ENCODE measurements at regions not wholly inside any gene's neighbourhood (a gene's known extent, or its start where the extent isn't known, plus 50 kb on each side); places are given as distances from the start of the nearest gene placed in this dataset.

DNA sequence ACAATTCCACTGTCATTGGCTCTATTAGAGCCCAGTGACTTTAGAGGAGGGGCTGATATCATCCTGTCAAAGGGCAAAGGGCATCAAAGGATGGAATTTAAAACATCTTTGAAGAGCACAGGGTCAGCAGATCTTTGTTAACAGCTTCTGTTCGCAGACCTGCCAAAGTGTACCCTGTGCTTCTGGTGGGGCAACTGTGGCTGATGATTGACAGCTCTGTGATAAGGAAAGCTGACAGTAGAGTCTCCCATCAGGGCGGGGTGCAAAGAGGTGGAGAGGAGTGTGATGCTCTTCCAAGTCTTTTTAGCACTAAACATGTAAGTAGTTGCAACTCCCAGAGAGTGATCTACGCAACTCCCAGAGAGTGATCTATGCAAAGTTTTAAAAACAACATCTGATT is 742.1 kb upstream of the SOX9 start (continued):
- TF ChIP-seq, protein P1, sequence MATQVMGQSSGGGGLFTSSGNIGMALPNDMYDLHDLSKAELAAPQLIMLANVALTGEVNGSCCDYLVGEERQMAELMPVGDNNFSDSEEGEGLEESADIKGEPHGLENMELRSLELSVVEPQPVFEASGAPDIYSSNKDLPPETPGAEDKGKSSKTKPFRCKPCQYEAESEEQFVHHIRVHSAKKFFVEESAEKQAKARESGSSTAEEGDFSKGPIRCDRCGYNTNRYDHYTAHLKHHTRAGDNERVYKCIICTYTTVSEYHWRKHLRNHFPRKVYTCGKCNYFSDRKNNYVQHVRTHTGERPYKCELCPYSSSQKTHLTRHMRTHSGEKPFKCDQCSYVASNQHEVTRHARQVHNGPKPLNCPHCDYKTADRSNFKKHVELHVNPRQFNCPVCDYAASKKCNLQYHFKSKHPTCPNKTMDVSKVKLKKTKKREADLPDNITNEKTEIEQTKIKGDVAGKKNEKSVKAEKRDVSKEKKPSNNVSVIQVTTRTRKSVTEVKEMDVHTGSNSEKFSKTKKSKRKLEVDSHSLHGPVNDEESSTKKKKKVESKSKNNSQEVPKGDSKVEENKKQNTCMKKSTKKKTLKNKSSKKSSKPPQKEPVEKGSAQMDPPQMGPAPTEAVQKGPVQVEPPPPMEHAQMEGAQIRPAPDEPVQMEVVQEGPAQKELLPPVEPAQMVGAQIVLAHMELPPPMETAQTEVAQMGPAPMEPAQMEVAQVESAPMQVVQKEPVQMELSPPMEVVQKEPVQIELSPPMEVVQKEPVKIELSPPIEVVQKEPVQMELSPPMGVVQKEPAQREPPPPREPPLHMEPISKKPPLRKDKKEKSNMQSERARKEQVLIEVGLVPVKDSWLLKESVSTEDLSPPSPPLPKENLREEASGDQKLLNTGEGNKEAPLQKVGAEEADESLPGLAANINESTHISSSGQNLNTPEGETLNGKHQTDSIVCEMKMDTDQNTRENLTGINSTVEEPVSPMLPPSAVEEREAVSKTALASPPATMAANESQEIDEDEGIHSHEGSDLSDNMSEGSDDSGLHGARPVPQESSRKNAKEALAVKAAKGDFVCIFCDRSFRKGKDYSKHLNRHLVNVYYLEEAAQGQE (IDR thresholded peaks at IDR 0.05): no peak
- TF ChIP-seq HNF4A (conservative IDR thresholded peaks at IDR 0.05) (no peak), SP1 (IDR thresholded peaks at IDR 0.05) (no peak), YY1 (IDR thresholded peaks at IDR 0.05) (no peak), EGR1 (IDR thresholded peaks at IDR 0.05; ENCODE audit: low read depth in 2 of 2) (no peak)

DNA sequence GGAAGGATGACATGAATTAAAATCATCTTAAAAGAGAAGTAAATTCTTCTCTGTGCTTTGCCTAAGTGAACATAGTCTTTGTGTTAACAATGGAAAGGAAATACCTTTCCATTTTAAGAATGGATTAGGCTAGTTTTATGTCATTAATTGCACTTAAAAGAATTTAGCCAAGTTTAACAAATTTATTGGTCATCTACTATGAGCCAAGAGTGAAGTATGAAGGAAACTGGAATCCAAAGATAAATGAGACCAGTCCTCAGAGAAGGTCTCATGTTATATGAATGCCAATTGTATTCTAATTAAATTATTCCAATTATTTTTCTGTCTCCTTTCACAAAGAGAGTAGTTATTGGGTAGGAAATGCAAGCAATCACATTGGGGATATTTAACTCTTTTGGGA is 741.3 kb upstream of the SOX9 start:
- Histone ChIP-seq H3K4me3 (ENCODE audit: low read depth in 1 of 3, low read length in 3 of 3) (no peak overlapping the region), H3K4me1 (ENCODE audit: control insufficient read depth in 4 of 4, insufficient read depth in 4 of 4, low read length in 3 of 4) (no peaks in the 10 kb centered on the region), H3K27me3 (ENCODE audit: control insufficient read depth in 4 of 4, insufficient read depth in 4 of 4, low read length in 3 of 4) (peaks cover 0 to 7% (median 0%) of the 10 kb centered on the region in 4 donors), H3K27ac (ENCODE audit: low read depth in 1 of 2, low read length in 2 of 2) (no peak overlapping the region), H3K9ac (ENCODE audit: low read depth in 1 of 2, low read length in 2 of 2) (no peak overlapping the region), H3K9me3 (ENCODE audit: control insufficient read depth in 4 of 4, low read length in 3 of 4) (no peaks in the 10 kb centered on the region), H3K36me3 (ENCODE audit: control insufficient read depth in 4 of 4, insufficient read depth in 3 of 4, low read depth in 1 of 4, low read length in 3 of 4) (no peaks in the 10 kb centered on the region)
- no peak for DNase-seq (ENCODE audit: low spot score)
- TF ChIP-seq SP1 (IDR thresholded peaks at IDR 0.05) (no peak), TAF1 (conservative IDR thresholded peaks at IDR 0.05) (no peak), HNF4A (conservative IDR thresholded peaks at IDR 0.05) (no peak), GABPA (IDR thresholded peaks at IDR 0.05 in 1 of 2, conservative IDR thresholded peaks at IDR 0.05 in 1 of 2) (no peak)
- TF ChIP-seq, protein P1 (IDR thresholded peaks at IDR 0.05): no peak

DNA sequence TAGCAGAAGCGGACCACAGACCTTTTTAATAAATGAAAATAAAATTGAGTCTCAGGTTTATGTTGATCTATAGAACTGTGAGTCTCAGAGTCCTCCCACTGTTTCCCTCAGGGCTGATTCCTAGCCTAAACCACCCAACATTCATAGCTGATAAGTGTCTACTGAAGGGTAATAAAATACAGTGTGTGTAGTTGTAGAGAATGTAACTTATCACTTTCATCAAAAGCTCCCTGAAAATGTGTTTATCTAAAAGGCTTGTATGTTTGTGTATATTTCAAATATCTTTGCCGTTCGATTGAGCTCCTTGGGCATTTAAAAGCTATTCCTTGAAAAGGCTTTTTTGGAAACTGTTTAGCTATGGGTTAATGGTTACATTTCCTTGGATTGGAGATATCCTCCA is 740.3 kb upstream of the SOX9 start:
- Histone ChIP-seq H3K4me1 (ENCODE audit: control insufficient read depth in 4 of 4, insufficient read depth in 4 of 4, low read length in 3 of 4) (no peaks in the 10 kb centered on the region), H3K27me3 (ENCODE audit: control insufficient read depth in 4 of 4, insufficient read depth in 4 of 4, low read length in 3 of 4) (peaks cover 0 to 7% (median 0%) of the 10 kb centered on the region in 4 donors), H3K9me3 (ENCODE audit: control insufficient read depth in 4 of 4, low read length in 3 of 4) (no peaks in the 10 kb centered on the region), H3K4me3 (ENCODE audit: low read depth in 1 of 3, low read length in 3 of 3) (no peak overlapping the region), H3K27ac (ENCODE audit: low read depth in 1 of 2, low read length in 2 of 2) (no peak overlapping the region), H3K36me3 (ENCODE audit: control insufficient read depth in 4 of 4, insufficient read depth in 3 of 4, low read depth in 1 of 4, low read length in 3 of 4) (no peaks in the 10 kb centered on the region), H3K9ac (ENCODE audit: low read depth in 1 of 2, low read length in 2 of 2) (no peak overlapping the region)
- WGBS: 74% methylated on average over 3 of the region's 3 CpGs
- DNase-seq (ENCODE audit: low spot score): no peak
- TF ChIP-seq, protein P2, sequence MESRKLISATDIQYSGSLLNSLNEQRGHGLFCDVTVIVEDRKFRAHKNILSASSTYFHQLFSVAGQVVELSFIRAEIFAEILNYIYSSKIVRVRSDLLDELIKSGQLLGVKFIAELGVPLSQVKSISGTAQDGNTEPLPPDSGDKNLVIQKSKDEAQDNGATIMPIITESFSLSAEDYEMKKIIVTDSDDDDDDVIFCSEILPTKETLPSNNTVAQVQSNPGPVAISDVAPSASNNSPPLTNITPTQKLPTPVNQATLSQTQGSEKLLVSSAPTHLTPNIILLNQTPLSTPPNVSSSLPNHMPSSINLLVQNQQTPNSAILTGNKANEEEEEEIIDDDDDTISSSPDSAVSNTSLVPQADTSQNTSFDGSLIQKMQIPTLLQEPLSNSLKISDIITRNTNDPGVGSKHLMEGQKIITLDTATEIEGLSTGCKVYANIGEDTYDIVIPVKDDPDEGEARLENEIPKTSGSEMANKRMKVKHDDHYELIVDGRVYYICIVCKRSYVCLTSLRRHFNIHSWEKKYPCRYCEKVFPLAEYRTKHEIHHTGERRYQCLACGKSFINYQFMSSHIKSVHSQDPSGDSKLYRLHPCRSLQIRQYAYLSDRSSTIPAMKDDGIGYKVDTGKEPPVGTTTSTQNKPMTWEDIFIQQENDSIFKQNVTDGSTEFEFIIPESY (IDR thresholded peaks at IDR 0.05): no peak
- TF ChIP-seq, protein P3, sequence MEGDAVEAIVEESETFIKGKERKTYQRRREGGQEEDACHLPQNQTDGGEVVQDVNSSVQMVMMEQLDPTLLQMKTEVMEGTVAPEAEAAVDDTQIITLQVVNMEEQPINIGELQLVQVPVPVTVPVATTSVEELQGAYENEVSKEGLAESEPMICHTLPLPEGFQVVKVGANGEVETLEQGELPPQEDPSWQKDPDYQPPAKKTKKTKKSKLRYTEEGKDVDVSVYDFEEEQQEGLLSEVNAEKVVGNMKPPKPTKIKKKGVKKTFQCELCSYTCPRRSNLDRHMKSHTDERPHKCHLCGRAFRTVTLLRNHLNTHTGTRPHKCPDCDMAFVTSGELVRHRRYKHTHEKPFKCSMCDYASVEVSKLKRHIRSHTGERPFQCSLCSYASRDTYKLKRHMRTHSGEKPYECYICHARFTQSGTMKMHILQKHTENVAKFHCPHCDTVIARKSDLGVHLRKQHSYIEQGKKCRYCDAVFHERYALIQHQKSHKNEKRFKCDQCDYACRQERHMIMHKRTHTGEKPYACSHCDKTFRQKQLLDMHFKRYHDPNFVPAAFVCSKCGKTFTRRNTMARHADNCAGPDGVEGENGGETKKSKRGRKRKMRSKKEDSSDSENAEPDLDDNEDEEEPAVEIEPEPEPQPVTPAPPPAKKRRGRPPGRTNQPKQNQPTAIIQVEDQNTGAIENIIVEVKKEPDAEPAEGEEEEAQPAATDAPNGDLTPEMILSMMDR (IDR thresholded peaks at IDR 0.05; ENCODE audit: low read depth, low read length, missing input control): no peak
- TF ChIP-seq, protein P1 (IDR thresholded peaks at IDR 0.05): no peak
- TF ChIP-seq, protein P4, sequence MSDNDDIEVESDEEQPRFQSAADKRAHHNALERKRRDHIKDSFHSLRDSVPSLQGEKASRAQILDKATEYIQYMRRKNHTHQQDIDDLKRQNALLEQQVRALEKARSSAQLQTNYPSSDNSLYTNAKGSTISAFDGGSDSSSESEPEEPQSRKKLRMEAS (IDR thresholded peaks at IDR 0.05): no peak
- TF ChIP-seq GABPA (IDR thresholded peaks at IDR 0.05 in 1 of 2, conservative IDR thresholded peaks at IDR 0.05 in 1 of 2) (no peak), RAD21 (IDR thresholded peaks at IDR 0.05) (no peak), FOXA1 (IDR thresholded peaks at IDR 0.05) (no peak), FOXA2 (IDR thresholded peaks at IDR 0.05) (no peak), YY1 (IDR thresholded peaks at IDR 0.05) (no peak), TAF1 (conservative IDR thresholded peaks at IDR 0.05) (no peak), JUND (IDR thresholded peaks at IDR 0.05) (no peak), HNF4A (conservative IDR thresholded peaks at IDR 0.05) (no peak)

Measured in liver (tissue), 8 donors.